NB4 (cell line): ENCODE measurements at regions not wholly inside any gene's neighbourhood (a gene's known extent, or its start where the extent isn't known, plus 50 kb on each side); places are given as distances from the start of the nearest gene placed in this dataset.

ENCODE experiments used
- MYC ChIP-seq: IDR thresholded peaks from 2 replicates; pipeline ENCODE4 v1.6.1; 2011; ENCODE audit warnings: low read depth, low read length
- POLR2A ChIP-seq: IDR thresholded peaks from 2 replicates; pipeline ENCODE4 v1.6.1; 2011; ENCODE audit warnings: mild to moderate bottlenecking; ENCODE audit not compliant: insufficient read length; ENCODE audit errors: extremely low read depth
- TF ChIP-seq, protein P1 (sequence below): IDR thresholded peaks from one replicate; pipeline ENCODE4 v1.5.1; 2012; ENCODE audit warnings: low read depth, low read length
- TF ChIP-seq, protein P2 (sequence below): IDR thresholded peaks from 2 replicates; pipeline ENCODE4 v1.6.1; 2011; ENCODE audit warnings: low read depth, low read length

DNA sequence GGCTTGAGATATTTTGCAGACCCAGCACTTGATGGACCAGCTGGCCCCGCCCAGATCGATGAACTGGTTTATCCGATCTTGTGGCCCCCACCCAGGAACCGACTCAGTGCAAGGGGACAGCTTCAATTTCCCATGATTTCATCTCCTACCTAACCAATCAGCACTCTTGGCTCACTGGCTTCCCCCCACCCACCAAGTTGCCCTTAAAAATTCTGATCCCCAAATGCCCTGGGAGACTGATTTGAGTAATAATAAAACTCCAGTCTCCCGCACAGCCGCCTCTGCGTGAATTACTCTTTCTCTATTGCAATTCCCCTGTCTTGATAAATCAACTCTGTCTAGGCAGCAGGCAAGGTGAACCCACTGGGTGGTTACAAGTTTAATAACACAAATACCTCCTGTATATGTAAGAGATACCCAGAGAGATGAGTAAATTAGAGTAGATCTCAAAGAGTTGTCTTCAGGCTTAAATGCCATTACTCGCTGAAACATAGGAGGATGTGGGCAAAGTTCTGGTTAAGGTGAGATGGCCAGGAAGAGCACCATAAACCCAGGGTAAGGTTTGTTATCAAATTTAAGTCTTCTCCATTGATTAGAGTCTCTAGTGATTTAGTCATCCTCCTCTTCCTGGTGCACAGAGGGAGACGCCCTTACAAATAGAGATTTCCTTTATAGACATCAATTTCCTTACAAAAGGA, 222.8 kb downstream of the ARL4C start:
- TF ChIP-seq, protein P1, sequence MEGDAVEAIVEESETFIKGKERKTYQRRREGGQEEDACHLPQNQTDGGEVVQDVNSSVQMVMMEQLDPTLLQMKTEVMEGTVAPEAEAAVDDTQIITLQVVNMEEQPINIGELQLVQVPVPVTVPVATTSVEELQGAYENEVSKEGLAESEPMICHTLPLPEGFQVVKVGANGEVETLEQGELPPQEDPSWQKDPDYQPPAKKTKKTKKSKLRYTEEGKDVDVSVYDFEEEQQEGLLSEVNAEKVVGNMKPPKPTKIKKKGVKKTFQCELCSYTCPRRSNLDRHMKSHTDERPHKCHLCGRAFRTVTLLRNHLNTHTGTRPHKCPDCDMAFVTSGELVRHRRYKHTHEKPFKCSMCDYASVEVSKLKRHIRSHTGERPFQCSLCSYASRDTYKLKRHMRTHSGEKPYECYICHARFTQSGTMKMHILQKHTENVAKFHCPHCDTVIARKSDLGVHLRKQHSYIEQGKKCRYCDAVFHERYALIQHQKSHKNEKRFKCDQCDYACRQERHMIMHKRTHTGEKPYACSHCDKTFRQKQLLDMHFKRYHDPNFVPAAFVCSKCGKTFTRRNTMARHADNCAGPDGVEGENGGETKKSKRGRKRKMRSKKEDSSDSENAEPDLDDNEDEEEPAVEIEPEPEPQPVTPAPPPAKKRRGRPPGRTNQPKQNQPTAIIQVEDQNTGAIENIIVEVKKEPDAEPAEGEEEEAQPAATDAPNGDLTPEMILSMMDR: no peak
- TF ChIP-seq POLR2A (no peak), MYC (no peak)
- TF ChIP-seq, protein P2, sequence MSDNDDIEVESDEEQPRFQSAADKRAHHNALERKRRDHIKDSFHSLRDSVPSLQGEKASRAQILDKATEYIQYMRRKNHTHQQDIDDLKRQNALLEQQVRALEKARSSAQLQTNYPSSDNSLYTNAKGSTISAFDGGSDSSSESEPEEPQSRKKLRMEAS: no peak
